NCI-H510A (cell line): ENCODE measurements at regions not wholly inside any gene's neighbourhood (a gene's known extent, or its start where the extent isn't known, plus 50 kb on each side); places are given as distances from the start of the nearest gene placed in this dataset.

Experiments
- DNase-seq: peaks from one replicate; lab custom pipeline; 2025; lab: John Stamatoyannopoulos, UW

DNA sequence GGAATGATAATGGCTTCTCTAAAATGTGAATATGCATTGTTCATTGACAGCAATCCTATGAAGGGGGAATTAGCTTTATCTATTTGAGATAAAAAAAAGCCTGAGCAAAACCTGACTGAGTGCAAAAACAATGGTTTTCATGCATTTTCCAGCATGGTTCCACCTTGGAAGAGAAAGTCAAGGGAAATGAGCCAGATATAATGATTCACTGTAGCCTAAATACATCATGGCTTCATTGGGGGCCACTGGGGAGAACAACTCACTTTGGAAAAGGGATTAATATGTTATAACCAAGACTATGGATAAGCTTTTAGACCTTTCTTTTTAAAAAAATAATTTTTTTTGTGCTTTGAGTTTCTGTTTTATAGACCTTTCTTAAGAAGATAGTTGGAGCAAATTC, 679.7 kb downstream of the NYAP2 start:
- DNase-seq: no peak

GRCh38 chr2:226078666-226079065, 679.2 kb downstream of the NYAP2 start:
- DNase-seq: no peak

DNA sequence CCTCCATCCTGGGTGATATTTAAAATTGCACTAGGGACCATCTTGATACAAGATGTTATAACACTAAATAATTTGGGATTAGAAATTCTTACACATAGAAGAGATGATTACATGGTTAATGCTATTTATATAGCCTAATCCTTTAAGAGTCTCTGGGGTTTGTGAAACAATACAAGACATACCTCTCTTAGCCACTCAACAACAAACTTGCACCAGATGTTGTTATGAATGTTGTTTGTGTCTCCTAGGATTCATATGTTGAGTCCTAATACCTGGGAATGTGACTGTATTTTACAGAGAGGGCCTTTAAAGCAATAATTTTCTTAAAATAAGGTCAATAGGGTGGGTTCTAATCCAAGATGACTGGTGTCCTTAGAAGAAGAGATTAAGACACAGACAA, 678.3 kb downstream of the NYAP2 start:
- DNase-seq: no peak

DNA sequence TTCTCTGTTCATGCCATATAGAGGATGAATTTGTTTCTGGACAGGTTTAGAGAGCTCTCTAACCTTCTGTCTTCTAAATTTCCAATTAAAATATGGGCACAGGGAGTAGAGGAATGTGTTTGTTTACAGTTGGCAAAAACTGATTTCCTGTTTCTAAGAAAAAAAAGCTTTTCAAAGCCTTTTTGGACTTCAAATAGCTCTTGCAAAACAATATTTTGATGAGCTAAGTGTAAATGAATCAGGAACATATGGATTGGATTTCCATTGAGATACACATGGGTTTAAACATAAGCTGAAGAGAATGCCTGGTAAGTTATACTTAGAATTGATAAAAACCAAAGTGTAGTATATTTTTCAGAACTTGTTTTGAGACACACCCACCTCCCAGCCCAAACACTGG, 677.5 kb downstream of the NYAP2 start:
- DNase-seq: no peak

- no peak for DNase-seq
Measured at GRCh38 chr2:226076529-226076928, 677.0 kb downstream of the NYAP2 start.

DNA sequence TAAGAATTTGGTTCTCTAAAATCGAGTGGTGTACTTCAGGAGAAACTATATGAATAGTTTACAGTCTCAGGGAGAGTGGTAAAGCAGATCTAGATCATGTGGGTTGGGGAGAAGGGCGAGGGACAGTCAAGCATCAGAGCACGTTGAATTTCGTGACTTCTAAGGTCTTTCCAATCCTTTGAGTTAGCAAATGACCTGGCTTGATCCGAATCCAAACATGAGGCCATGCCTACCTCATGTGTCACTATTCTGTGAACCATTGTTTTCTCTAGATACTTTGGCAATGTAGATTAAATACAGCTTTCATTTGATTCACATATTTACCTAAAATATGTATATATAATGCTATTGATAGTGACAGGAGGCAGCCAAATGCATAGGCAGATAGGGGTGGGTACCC, 674.9 kb downstream of the NYAP2 start:
- no peak for DNase-seq

- DNase-seq: no peak
Measured at GRCh38 chr2:226073496-226074160, 674.1 kb downstream of the NYAP2 start.

GRCh38 chr2:226066873-226067272, 667.4 kb downstream of the NYAP2 start:
- DNase-seq: no peak

- no peak for DNase-seq
Measured at GRCh38 chr2:226066391-226066790, 666.9 kb downstream of the NYAP2 start.

DNA sequence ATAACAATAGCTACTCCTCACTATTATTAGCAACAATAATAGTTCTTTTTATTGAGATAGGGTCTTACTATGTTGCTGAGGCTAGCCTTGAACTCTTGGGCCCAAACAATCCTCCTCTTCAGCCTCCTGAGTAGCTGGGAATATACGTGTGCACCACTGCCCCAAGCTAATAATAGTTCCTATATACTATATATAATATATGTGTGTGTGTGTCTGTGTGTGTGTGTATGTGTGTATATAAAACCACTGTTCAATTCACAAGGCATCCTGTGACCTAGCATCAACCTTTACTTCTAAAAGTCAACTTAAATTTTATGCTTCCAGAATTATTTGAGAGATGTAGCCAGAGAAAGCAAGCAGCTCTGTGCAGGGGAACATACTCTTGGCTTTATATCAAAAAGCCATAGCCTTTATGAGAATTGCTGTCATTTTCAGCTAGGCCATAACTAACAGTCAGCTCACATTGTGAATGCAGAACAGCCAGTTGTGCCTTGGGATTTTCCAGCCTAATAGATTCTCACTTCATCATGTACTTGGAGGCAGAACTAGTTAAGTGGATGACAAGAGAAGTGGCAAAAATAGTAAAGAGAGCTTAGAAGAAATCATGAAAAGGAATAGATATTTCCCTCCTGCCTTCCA, 665.5 kb downstream of the NYAP2 start:
- no peak for DNase-seq

DNA sequence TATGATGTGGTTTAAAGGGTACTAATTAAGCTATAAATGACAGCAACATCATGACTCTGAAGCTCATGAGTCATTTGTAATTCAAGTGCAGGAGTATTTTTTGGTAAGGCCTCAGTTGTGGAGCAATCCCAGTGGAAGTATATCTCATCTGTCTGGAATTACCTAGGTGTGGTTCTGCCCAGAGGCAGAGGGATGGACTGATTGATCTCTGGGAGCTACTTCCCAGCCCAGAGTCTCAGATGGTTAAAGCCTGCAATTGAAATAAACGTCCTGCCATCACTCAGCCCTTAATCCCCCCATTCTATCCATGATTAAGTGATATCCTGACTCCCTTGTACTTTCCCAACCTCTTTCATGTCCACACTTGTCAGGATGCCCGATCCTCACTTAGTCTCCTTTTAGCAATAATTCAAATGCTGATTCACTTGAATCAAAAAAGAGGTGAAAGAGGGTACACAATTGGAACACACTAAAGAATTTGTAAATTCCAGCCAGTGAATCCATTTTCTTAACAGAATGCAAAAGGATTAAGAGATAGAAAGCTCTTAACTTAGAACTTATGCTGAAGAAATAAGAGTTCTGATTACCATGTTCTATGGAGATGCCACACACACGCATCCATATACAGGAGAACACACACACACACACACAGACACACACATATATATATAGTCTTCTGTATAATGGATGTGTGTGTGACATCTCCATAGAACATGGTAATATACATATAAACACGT, 664.4 kb downstream of the NYAP2 start:
- DNase-seq: no peak

DNA sequence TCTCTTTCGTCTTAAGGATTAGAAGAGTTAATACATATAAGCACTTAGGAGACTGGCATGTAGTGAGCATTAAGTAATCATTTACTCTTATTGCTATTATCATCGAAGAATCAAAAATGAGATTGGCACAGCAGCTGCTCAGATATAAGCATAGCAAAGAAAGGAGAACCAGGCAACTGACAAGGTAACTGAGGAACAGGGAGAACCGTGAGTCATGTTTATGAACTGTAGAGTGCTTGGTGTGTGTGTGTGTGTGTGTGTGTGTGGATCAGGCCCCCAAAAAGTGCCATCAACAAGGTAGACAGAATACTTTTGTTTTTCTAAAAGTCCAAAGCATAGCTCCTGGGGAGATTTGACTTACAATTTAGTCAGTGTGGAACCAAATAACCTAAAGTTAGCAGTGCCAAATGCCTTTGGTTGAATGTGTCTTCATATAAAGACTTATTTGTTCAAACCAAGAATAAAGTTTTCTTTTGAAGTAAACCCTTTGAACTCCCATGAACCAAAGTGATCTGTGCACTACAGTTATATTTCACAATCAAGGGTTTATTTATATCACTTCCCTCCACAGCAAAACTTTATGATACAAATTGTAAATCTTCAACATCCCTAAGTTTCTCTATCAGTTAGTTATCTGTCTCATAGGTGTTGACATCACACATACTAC, 660.6 kb downstream of the NYAP2 start:
- no peak for DNase-seq

DNA sequence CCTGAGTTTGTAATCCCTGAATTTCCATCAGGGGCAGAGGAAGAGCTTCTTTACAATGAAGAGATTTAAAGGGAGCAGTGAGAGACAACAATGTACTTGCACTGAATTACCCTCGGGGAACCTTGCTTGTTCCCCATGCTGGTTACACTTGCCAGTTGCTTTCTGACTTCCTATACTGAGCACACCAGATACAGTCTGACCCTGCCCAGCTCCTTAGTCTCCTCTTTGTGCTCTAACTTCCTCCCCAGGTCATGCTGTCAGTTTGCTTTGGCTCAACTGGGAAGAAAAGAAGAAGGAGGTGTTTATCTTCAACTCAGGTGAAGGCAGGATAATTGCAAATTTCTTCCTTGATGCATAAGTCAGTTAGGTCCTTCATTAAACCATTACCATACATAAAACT, 658.4 kb downstream of the NYAP2 start:
- DNase-seq: no peak

- DNase-seq: no peak
Measured at GRCh38 chr2:226057365-226057764, 657.9 kb downstream of the NYAP2 start.

- DNase-seq: no peak
Measured at GRCh38 chr2:226052772-226053416, 653.4 kb downstream of the NYAP2 start.

GRCh38 chr2:226050822-226051221, 651.3 kb downstream of the NYAP2 start:
- DNase-seq: no peak

DNA sequence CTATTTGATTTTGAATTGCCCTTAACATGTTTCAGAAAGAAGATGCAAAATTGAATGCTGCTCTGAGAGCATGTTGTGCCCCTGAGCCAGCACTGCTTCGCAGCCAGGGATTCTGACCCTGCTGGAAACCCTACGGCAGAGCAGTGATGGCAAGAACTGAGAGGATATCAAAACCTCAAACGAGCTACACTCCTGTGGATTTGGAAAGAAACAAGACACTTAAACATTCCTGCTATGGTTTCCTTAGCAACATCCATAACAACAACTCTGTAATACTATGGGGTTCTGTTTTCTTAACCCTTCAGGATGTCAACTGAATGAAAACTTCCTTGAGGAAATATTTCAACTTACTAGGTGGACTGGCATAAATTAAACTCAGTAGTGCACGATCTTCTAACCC, 649.1 kb downstream of the NYAP2 start:
- DNase-seq: no peak

GRCh38 chr2:226045080-226045479, 645.6 kb downstream of the NYAP2 start:
- no peak for DNase-seq

- no peak for DNase-seq
Measured at GRCh38 chr2:226040344-226040900, 640.9 kb downstream of the NYAP2 start.

DNA sequence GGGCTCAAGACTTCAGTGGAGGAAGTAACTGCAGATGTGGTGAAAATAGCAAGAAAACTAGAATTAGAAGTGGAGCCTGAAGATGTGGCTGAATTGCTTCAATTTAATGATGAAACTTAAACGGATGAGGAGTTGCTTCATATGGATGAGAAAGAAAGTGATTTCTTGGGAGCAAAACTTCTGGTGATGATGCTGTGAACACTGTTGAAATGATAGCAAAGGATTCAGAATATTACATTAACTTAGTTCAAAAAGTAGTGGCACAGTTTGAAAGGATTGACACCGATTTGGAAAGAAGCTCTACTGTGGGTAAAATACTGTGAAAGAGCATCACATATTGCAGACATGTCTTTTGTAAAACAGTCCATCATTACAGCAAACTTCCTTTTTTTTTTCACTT, 638.0 kb downstream of the NYAP2 start:
- no peak for DNase-seq

DNA sequence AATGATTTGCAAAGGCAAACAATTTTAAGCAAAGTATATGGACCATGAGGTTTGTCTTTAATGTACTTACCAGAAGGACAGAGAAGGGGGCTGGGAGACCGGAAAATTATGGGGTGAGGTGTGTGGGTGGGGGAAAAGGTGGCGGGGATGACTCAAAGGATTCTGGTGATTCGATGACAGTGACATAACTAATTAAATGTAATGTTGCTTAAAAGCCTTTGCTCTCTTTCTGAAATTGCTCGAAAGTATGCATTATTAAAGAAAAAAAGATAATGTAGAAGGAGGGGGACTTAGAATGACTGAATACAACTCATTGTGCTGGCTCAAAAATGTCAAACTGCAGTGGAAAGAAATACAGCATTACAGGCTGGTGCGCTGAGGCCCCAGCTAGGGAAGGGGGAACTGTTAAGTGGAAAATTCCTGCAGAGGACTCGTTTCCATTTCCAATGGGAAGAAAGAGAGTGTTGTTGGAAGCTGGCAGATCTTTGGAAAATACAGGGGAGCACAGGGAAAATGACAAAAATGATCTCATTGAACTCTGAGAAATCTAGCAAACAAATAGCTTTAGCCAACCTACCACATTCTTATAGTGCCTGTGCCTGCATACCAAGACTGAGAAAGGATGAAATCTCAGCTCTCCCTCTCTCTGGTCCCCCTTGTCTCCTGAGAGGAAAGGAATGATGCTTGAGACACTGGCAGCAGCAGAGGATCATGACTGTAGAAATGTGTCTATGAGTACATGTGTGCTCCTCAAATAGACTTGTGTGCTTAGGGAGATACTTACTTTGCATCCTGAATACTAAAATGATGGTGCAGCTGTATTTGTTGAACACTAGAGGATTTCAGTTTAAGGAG, 632.4 kb downstream of the NYAP2 start:
- no peak for DNase-seq
